KMS-11 (cell line): ENCODE measurements at regions not wholly inside any gene's neighbourhood (a gene's known extent, or its start where the extent isn't known, plus 50 kb on each side); places are given as distances from the start of the nearest gene placed in this dataset.

Experiments
- H2AFZ ChIP-seq: fragments of 200-600 bp; sonication (generic); 2 replicates; pipeline ENCODE4 v1.6.1; 2016; ENCODE audit warnings: antibody characterized with exemption, mixed run types, low read depth
- H3K27ac ChIP-seq: fragments of 200-600 bp; sonication (generic); 2 replicates; pipeline ENCODE4 v1.6.1; 2016; ENCODE audit warnings: mild to moderate bottlenecking, mixed run types
- H3K27me3 ChIP-seq: fragments of 200-600 bp; sonication (generic); 2 replicates; pipeline ENCODE4 v1.6.1; 2017; ENCODE audit warnings: mild to moderate bottlenecking, low read depth, mixed run types, moderate library complexity; ENCODE audit not compliant: insufficient read depth
- H3K36me3 ChIP-seq: fragments of 200-600 bp; sonication (generic); 2 replicates; pipeline ENCODE4 v1.6.1; 2017; ENCODE audit warnings: mild to moderate bottlenecking, mixed run types; ENCODE audit not compliant: insufficient read depth
- H3K4me1 ChIP-seq: fragments of 200-600 bp; sonication (generic); 2 replicates; pipeline ENCODE4 v1.6.1; 2016; ENCODE audit warnings: mild to moderate bottlenecking, low read depth, mixed run types; ENCODE audit not compliant: poor library complexity, severe bottlenecking
- H3K4me2 ChIP-seq: fragments of 200-600 bp; sonication (generic); 2 replicates; pipeline ENCODE4 v1.7.0; 2016; ENCODE audit warnings: mild to moderate bottlenecking, mixed run types
- H3K4me3 ChIP-seq: fragments of 200-600 bp; sonication (generic); IDR thresholded peaks from 2 replicates; pipeline ENCODE4 v1.6.1; 2017; ENCODE audit warnings: low read depth, low read length, mixed read lengths; ENCODE audit not compliant: insufficient read depth
- H3K79me2 ChIP-seq: fragments of 200-600 bp; sonication (generic); 2 replicates; pipeline ENCODE4 v1.6.1; 2016; ENCODE audit warnings: low read depth, mixed run types; ENCODE audit not compliant: insufficient read depth
- H3K9ac ChIP-seq: fragments of 200-600 bp; sonication (generic); 2 replicates; pipeline ENCODE4 v1.6.1; 2016; ENCODE audit warnings: mild to moderate bottlenecking, mixed run types
- H4K20me1 ChIP-seq: fragments of 200-600 bp; sonication (generic); 2 replicates; pipeline ENCODE4 v1.6.1; 2016; ENCODE audit warnings: mild to moderate bottlenecking, mixed run types; ENCODE audit not compliant: insufficient read depth
- TF ChIP-seq, protein P1 (sequence below): fragments of 200-600 bp; sonication (generic); conservative IDR thresholded peaks from 2 replicates; pipeline ENCODE4 v1.6.1; 2017; ENCODE audit warnings: low read depth, mild to moderate bottlenecking, antibody characterized with exemption, low read length, moderate library complexity, mixed read lengths

DNA sequence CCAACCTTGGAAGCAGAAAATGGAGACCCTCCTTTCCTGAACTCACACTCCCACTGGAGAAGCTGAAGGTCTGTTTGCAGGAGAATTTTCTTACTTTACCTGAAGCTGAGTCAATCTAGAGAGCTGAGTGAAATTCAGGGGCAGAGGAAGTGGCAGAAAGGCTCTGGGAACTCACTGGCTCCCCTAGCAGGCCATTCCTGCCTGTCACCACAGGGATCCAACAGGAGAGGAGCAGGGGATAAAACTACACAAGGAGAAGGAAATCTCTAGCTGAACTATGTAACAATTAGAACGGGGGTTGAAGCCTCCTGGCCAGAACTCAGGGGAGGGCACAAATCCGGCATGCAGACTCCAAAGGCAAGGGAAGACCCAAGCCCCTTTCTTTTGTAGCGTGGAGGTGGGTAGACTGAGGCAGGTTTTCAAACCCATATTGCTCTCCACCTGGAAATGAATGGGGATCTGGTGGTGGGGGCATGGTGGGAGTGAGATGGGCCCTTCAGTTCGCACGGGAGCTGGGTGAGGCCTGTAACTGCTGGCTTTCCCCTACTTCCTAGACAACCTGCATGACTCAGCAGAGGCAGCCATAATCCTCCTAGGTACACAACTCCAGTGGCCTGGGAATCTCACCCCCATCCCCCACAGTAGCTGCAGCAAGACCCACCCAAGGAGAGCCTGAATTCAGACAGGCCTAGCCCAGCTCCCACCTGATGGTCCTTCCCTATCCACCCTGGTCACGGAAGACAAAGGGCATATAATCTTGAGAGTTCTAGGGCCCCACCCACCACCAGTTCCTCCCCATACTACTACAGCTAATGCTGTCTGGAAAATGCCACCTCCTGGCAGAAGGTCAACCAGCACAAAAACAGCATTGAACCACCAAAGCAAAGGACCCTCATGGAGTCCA, 158.1 kb downstream of the LTN1 start:
- TF ChIP-seq, protein P1, sequence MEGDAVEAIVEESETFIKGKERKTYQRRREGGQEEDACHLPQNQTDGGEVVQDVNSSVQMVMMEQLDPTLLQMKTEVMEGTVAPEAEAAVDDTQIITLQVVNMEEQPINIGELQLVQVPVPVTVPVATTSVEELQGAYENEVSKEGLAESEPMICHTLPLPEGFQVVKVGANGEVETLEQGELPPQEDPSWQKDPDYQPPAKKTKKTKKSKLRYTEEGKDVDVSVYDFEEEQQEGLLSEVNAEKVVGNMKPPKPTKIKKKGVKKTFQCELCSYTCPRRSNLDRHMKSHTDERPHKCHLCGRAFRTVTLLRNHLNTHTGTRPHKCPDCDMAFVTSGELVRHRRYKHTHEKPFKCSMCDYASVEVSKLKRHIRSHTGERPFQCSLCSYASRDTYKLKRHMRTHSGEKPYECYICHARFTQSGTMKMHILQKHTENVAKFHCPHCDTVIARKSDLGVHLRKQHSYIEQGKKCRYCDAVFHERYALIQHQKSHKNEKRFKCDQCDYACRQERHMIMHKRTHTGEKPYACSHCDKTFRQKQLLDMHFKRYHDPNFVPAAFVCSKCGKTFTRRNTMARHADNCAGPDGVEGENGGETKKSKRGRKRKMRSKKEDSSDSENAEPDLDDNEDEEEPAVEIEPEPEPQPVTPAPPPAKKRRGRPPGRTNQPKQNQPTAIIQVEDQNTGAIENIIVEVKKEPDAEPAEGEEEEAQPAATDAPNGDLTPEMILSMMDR, result no peak
- H3K4me3 ChIP-seq, result no peak overlapping the region
- H3K36me3 ChIP-seq, result no peaks in the 10 kb centered on the region
- H3K27ac ChIP-seq, result no peak overlapping the region
- no peaks in the 10 kb centered on the region for H3K27me3 ChIP-seq
- H3K4me1 ChIP-seq, result no peaks in the 10 kb centered on the region
- H3K79me2 ChIP-seq, result no peaks in the 10 kb centered on the region
- H3K4me2 ChIP-seq, result no peak overlapping the region
- H2AFZ ChIP-seq, result no peak overlapping the region
- no peaks in the 10 kb centered on the region for H4K20me1 ChIP-seq
- H3K9ac ChIP-seq, result no peak overlapping the region

DNA sequence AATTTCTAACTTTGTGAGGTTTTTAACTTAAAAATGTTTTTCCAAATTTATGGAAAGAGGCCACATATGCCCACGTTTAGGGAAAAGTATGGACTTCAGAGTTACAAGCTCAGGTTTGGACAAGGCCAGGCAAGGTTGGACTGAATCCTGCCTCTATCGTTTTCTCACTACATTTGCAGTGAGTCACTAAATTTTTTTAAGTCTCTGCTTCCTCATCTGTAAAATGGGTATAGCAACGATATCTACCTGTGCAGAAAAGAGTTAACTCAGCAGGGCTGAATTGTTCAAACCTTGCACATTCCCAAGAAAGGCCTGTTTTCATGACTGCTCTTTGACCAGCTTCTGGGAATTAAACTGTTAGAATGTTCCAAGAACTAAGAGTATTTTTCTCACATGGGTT, 159.1 kb downstream of the LTN1 start:
- TF ChIP-seq, protein P1, result no peak
- no peaks in the 10 kb centered on the region for H4K20me1 ChIP-seq
- H3K4me2 ChIP-seq, result no peak overlapping the region
- no peak overlapping the region for H3K9ac ChIP-seq
- H3K27ac ChIP-seq, result no peak overlapping the region
- H3K36me3 ChIP-seq, result no peaks in the 10 kb centered on the region
- H2AFZ ChIP-seq, result no peak overlapping the region
- H3K27me3 ChIP-seq, result no peaks in the 10 kb centered on the region
- no peaks in the 10 kb centered on the region for H3K4me1 ChIP-seq
- no peaks in the 10 kb centered on the region for H3K79me2 ChIP-seq
- H3K4me3 ChIP-seq, result no peak overlapping the region

DNA sequence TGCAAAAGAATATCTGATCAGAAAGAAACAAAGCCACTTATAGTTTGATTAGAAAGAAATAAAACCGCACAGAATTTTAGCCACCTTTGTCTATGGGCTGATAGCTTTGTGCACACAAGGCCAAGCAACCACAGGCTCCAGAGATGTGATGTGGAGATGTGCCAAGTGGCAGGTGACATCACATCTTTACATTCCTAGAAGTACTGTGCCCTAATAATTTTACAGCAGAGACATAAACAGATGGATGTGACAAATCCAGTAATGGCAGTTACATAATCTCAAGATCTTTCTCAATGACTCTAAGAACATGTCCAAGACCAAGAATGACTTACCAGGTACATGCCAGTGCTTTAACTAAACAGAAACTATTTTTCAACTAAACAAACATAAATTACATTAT, 159.5 kb downstream of the LTN1 start:
- TF ChIP-seq, protein P1, result no peak
- Histone ChIP-seq H3K79me2 (no peaks in the 10 kb centered on the region), H3K36me3 (no peaks in the 10 kb centered on the region), H3K9ac (no peak overlapping the region), H2AFZ (no peak overlapping the region), H3K27ac (no peak overlapping the region), H4K20me1 (no peaks in the 10 kb centered on the region), H3K4me3 (no peak overlapping the region), H3K4me2 (no peak overlapping the region), H3K27me3 (no peaks in the 10 kb centered on the region), H3K4me1 (no peaks in the 10 kb centered on the region)

DNA sequence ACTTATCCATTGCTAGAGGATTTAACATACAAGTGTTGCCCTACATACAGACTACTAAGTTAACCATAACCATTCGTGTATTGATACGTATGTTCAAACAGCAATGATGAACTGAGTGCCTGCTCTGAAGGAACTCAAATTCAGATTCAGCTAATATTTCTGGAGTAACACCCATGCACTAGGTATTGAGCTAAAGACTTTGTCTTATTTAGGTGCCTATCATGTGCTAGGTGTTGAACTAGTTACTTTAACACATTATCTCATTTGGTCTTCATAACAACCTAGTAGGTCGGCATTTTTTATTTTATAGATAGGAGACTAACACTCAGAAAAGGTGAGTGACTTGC, 160.0 kb downstream of the LTN1 start:
- Histone ChIP-seq H3K4me3 (no peak overlapping the region), H2AFZ (no peak overlapping the region), H3K4me2 (no peak overlapping the region), H3K79me2 (no peaks in the 10 kb centered on the region), H3K36me3 (no peaks in the 10 kb centered on the region), H3K4me1 (no peaks in the 10 kb centered on the region), H3K27ac (no peak overlapping the region), H3K9ac (no peak overlapping the region), H3K27me3 (no peaks in the 10 kb centered on the region), H4K20me1 (no peaks in the 10 kb centered on the region)
- TF ChIP-seq, protein P1, result no peak
